Mucosa of descending colon (tissue), 3 donors: ENCODE measurements at regions not wholly inside any gene's neighbourhood (a gene's known extent, or its start where the extent isn't known, plus 50 kb on each side); places are given as distances from the start of the nearest gene placed in this dataset.

Experiments used
- ATAC-seq: fragments of 200-7000 bp; cut with Tn5 transposase; one replicate; pipeline ENCODE4 v1.9.1; 2020; ENCODE audit warnings: mild to moderate bottlenecking, moderate library complexity
- DNase-seq, 3 donors: peaks; one replicate each; pipeline ENCODE4 v3.0.0-alpha.2; 2020
- H3K36me3 ChIP-seq: fragments of 200-600 bp; one replicate; pipeline ENCODE4 v1.8.0; 2021; ENCODE audit warnings: low read depth, mild to moderate bottlenecking
- H3K4me1 ChIP-seq: fragments of 200-600 bp; one replicate; pipeline ENCODE4 v1.8.0; 2021; ENCODE audit warnings: low read depth, mild to moderate bottlenecking
- H3K4me3 ChIP-seq: fragments of 200-600 bp; one replicate; pipeline ENCODE4 v1.8.0; 2021; ENCODE audit warnings: mild to moderate bottlenecking
- H3K9me3 ChIP-seq: fragments of 200-600 bp; one replicate; pipeline ENCODE4 v1.8.0; 2021; ENCODE audit warnings: mild to moderate bottlenecking
- CTCF ChIP-seq: fragments of 200-600 bp; IDR thresholded peaks from one replicate; pipeline ENCODE4 v1.8.0; 2022; ENCODE audit warnings: antibody characterized with exemption, mild to moderate bottlenecking
- intact Hi-C, 2 donors: fragments of 100-400 bp; cut with DNase I in 1 of 2; cut with micrococcal nuclease in 1 of 2; formaldehyde crosslinking; loops; one replicate each; pipeline versions ENCODE4 v1.11.0 to v1.11.1; 2022; cut with DNase I, micrococcal nuclease
- donor health status: DM: no; HTN: no; CAD: no; lungs with moderate emphysema.
- donor health status: DM: no; HTN: no; CAD: no.
- donor health status: DM: no; HTN: yes; CAD: no.

DNA sequence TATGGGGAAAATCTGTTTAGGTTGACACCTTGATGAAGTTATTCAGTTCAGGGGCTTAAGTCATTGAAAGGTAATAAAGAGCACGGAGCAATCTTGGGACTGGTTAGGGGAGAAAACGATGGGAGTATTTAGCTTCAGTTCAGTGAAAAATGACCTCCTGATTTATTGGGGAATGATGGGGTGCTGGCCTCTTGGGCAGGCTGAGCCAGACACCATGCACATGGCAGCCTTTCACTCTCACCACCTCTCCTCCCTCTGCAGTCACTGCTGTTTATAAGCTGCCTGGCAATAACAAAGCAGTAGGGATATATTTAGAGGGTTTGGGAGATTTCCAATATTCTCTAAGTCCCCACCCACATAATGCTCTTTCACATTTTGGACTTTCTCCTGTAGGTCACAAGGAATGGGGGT lies 140.5 kb upstream of the HS3ST2 start:
- intact Hi-C loops, result no loop called here

GRCh38 chr16:22674832-22675191 lies 139.2 kb upstream of the HS3ST2 start:
- no peak for DNase-seq
- Histone ChIP-seq H3K9me3 (no peaks in the 10 kb centered on the region), H3K36me3 (no peaks in the 10 kb centered on the region), H3K4me3 (no peak overlapping the region), H3K4me1 (no peaks in the 10 kb centered on the region)
- intact Hi-C loops, result no loop called here
- ATAC-seq, result no peak
- TF ChIP-seq CTCF, result no peak

More for the DNA sequence above, 140.5 kb upstream of the HS3ST2 start:
- no peak for TF ChIP-seq CTCF
- H3K9me3 ChIP-seq, result no peaks in the 10 kb centered on the region
- no peak overlapping the region for H3K4me3 ChIP-seq
- ATAC-seq, result no peak
- H3K4me1 ChIP-seq, result no peaks in the 10 kb centered on the region
- no peak for DNase-seq
- H3K36me3 ChIP-seq, result no peaks in the 10 kb centered on the region

DNA sequence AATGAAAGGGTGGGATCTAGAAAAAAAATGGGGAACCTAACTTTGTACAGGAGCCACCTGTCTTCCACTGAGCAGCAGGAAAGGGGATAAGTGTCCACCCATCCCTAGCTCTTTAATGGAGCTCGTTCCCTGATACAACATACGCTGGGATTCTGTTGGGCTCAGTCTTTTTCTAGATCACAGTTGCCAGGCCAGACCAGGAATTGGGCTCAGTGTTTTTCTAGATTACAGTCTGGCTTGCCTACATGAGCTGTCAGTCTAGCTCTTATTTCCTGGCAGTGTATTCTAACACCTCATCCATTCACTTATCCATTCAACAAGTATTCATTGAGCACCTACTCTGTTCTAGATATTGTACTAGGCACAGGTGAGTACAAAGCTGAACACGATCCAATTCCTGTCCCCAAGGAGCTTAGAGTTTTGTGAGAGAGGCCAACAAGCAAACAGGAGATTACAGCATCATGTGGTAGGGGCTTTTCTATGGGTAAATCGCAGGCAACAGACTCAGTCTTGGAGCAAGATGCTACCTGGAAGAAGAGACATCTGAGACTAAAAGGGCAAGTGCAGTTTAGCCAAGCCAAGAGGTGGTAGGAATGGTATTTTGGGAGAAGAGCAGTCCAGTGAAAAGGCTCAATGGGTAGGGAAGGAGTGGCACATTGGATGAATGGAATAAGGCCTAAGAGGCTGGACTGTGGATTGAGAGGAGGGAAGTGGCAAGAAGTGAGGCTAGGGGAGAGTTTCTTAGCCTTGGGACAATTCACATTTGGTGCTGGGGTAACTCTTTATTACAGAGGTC lies 138.0 kb upstream of the HS3ST2 start:
- DNase-seq (no peak), ATAC-seq (no peak)
- intact Hi-C loops, result no loop called here
- H3K4me1 ChIP-seq, result no peaks in the 10 kb centered on the region
- TF ChIP-seq CTCF, result no peak
- no peaks in the 10 kb centered on the region for H3K9me3 ChIP-seq
- no peaks in the 10 kb centered on the region for H3K36me3 ChIP-seq
- H3K4me3 ChIP-seq, result no peak overlapping the region

- no peaks in the 10 kb centered on the region for H3K4me1 ChIP-seq
- no peak for ATAC-seq
- no peak for TF ChIP-seq CTCF
- H3K9me3 ChIP-seq, result no peaks in the 10 kb centered on the region
- H3K4me3 ChIP-seq, result no peak overlapping the region
- no peaks in the 10 kb centered on the region for H3K36me3 ChIP-seq
- intact Hi-C loops, result no loop called here
- no peak for DNase-seq
Measured at GRCh38 chr16:22677024-22677830, 136.7 kb upstream of the HS3ST2 start.

GRCh38 chr16:22678311-22678710 lies 135.7 kb upstream of the HS3ST2 start:
- H3K36me3 ChIP-seq, result no peaks in the 10 kb centered on the region
- intact Hi-C loops, result no loop called here
- H3K4me3 ChIP-seq, result no peak overlapping the region
- ATAC-seq (no peak), DNase-seq (no peak)
- H3K9me3 ChIP-seq, result no peaks in the 10 kb centered on the region
- TF ChIP-seq CTCF, result no peak
- H3K4me1 ChIP-seq, result no peaks in the 10 kb centered on the region
